Progenitor cell of endocrine pancreas (in vitro differentiated cells): ENCODE measurements at regions not wholly inside any gene's neighbourhood (a gene's known extent, or its start where the extent isn't known, plus 50 kb on each side); places are given as distances from the start of the nearest gene placed in this dataset.

ENCODE experiments used
- DNase-seq: peaks from one replicate; pipeline ENCODE4 v3.0.0; 2021; ENCODE audit warnings: low spot score; ENCODE audit not compliant: unreplicated experiment
- H3K27ac Mint-ChIP-seq: 2 replicates; pipeline ENCODE4 v1.8.0; 2021; ENCODE audit warnings: mild to moderate bottlenecking, moderate library complexity, mixed read lengths
- H3K27me3 Mint-ChIP-seq: 2 replicates; pipeline ENCODE4 v1.8.0; 2021; ENCODE audit warnings: mixed read lengths
- H3K36me3 Mint-ChIP-seq: 2 replicates; pipeline ENCODE4 v1.8.0; 2022; ENCODE audit warnings: mixed read lengths; ENCODE audit not compliant: insufficient read depth
- H3K4me1 Mint-ChIP-seq: 2 replicates; pipeline ENCODE4 v1.8.0; 2021; ENCODE audit warnings: low read depth, mixed read lengths
- H3K4me3 Mint-ChIP-seq: 2 replicates; pipeline ENCODE4 v1.8.0; 2021; ENCODE audit warnings: low read depth, mild to moderate bottlenecking, moderate library complexity, mixed read lengths
- H3K9me3 Mint-ChIP-seq: 2 replicates; pipeline ENCODE4 v1.8.0; 2021; ENCODE audit warnings: low read depth, mixed read lengths
- TF ChIP-seq, protein P1 (sequence below): fragments of 200-600 bp; sonication (generic); IDR thresholded peaks from one replicate; pipeline ENCODE4 v1.5.0; 2021; ENCODE audit warnings: antibody characterized with exemption, mild to moderate bottlenecking; ENCODE audit not compliant: unreplicated experiment

DNA sequence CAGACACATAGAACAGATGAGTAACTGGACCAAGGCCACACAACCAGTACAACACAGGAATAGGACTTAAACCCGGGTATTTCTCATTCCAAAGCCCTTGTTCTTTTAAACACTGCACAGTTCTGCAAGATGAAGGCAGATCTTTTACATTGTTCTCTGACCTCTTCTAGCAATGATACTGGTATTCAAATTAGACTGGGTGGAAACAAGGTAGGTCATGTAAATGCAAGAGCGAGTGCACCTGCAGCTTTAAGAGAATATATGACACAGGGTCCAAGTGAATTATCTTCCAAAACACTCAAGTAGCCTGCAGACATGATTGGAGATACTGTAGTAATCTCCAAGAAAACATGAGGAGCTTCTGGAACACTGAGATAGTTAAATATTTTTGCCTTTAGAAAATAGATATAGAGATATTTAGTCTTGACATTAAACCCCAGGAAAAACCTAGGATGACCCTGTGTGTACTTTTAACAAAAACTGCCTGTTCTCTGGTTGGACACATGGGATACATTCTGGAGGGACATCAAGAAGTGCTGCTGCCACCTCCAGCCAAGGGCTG is 130.6 kb upstream of the EPB41L4A start:
- Mint-ChIP-seq H3K27me3 (peaks cover 4% of the 10 kb centered on the region), H3K4me3 (no peak overlapping the region), H3K36me3 (no peaks in the 10 kb centered on the region), H3K9me3 (no peaks in the 10 kb centered on the region), H3K4me1 (peaks cover 9% of the 10 kb centered on the region), H3K27ac (no peak overlapping the region)
- TF ChIP-seq, protein P1, sequence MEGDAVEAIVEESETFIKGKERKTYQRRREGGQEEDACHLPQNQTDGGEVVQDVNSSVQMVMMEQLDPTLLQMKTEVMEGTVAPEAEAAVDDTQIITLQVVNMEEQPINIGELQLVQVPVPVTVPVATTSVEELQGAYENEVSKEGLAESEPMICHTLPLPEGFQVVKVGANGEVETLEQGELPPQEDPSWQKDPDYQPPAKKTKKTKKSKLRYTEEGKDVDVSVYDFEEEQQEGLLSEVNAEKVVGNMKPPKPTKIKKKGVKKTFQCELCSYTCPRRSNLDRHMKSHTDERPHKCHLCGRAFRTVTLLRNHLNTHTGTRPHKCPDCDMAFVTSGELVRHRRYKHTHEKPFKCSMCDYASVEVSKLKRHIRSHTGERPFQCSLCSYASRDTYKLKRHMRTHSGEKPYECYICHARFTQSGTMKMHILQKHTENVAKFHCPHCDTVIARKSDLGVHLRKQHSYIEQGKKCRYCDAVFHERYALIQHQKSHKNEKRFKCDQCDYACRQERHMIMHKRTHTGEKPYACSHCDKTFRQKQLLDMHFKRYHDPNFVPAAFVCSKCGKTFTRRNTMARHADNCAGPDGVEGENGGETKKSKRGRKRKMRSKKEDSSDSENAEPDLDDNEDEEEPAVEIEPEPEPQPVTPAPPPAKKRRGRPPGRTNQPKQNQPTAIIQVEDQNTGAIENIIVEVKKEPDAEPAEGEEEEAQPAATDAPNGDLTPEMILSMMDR, result no peak
- DNase-seq, result no peak

DNA sequence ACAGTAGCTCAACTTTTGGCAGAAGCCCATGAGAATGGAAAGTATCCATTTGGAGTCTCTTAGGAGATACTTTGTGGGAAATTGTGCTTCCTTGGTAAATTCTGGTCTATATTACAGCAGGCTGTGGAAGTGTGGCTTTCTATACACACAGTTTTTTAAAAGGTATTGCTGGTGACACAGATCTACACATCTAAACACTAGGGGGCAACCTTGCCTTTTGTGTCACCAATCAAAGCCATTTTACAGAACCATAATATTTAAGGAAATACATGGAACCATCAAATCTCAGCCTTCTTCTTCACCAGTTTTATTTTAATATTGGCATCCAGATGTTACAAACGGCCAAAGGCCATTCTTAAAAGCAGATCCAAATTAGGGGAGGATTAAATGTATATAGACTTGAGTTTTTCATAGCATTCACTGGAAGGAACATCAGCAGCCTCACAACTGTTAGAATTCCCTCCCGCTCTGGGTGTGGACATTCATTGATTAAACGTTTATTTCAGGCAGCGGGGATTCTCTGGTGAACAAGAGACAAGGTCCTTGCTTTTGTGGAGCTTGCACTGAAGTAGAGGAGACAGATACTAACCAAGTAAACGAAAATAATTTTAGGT is 132.4 kb upstream of the EPB41L4A start:
- Mint-ChIP-seq H3K9me3 (no peaks in the 10 kb centered on the region), H3K4me3 (no peak overlapping the region), H3K27ac (no peak overlapping the region), H3K4me1 (peaks cover 9% of the 10 kb centered on the region), H3K27me3 (peaks cover 4% of the 10 kb centered on the region), H3K36me3 (no peaks in the 10 kb centered on the region)
- TF ChIP-seq, protein P1, result peak; percentile 84
- peak; percentile 19 for DNase-seq

DNA sequence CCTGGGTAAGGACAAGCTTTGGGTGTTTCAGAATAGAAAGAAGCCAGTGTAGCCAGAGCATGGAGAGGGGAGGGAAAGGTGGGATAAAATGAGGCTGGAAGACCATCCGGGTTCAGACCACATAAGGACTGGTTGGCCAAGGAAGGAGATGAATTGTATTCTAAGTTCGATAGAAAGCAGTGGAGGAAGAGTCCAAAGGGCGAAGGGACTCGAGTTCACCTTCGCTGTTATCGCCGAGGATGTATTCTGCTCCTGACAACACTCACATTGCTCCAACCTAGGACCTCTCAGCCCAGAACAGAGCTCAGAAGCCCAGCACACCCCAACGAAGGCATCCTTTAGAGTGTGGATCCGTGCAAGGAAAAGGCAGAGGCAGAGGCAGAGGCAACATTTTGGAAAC is 133.1 kb upstream of the EPB41L4A start:
- no peaks in the 10 kb centered on the region for H3K36me3 Mint-ChIP-seq
- H3K4me1 Mint-ChIP-seq, result peaks cover 9% of the 10 kb centered on the region
- H3K4me3 Mint-ChIP-seq, result no peak overlapping the region
- TF ChIP-seq, protein P1, result no peak
- no peaks in the 10 kb centered on the region for H3K9me3 Mint-ChIP-seq
- H3K27me3 Mint-ChIP-seq, result peaks cover 4% of the 10 kb centered on the region
- DNase-seq, result no peak
- no peak overlapping the region for H3K27ac Mint-ChIP-seq

DNA sequence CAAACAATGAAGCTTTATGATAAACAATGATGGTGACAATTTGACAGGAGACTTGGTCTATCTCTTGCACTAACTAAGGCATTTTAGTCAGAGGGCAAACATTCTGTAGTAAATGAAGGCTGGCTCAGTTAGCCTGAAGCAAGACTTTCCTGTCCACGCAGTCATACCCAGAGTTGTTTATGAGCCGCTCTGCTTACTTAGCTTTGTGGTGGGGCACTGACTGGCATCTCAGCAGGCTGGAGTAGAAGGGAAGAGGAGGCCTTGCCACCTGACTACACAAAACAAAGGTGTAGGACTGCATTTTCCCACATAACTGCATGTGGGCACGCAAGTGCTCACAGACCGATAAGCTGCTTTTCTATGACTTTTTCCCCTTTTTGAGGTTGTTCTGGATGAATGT is 133.7 kb upstream of the EPB41L4A start:
- Mint-ChIP-seq H3K27ac (no peak overlapping the region), H3K9me3 (no peaks in the 10 kb centered on the region), H3K4me3 (no peak overlapping the region), H3K27me3 (peaks cover 4% of the 10 kb centered on the region), H3K36me3 (no peaks in the 10 kb centered on the region), H3K4me1 (peaks cover 9% of the 10 kb centered on the region)
- no peak for DNase-seq
- TF ChIP-seq, protein P1, result no peak

DNA sequence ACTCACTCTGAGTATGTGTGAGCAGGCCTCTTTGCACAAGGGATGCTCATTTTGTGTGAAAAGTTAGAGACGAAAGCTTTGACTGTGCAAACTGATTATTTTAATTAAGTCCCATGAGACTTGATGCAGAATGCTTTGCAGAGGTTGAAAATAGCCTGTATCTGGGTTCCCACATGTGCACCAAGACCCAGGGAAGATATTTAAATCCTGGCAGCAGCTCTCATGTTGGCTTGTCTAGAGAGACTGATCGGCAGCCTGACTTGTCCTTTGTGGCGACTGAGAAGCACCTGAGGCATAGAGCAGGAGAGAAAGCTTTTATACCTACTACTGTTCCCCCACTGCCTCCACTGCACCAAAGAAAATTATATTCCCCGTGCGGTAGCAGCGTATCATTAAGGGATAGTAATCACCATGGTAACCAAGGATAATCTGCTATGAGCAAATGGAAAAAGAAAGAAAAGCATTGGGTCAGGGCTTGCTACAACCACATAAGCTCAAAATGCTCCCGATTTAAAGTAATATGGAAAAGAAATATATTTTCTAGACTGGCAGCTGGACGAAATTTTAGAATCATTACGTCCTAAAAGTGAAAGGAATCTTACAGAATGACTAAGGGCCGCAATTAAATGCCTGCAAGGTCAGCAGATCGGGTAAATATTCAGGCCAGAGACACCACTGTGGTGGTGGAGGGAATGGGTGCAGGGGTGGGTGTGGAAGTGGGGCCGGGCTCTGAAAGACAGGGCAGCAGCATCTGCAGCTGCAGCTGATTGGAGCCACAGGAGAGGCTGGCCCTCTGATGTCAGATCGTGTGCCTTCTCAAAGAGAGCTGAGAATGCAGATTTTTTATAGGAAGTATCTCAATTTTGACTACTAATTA is 135.3 kb upstream of the EPB41L4A start:
- peaks cover 4% of the 10 kb centered on the region for H3K4me1 Mint-ChIP-seq
- TF ChIP-seq, protein P1, result no peak
- DNase-seq, result no peak

More for the DNA sequence above, 135.3 kb upstream of the EPB41L4A start:
- Mint-ChIP-seq H3K36me3 (no peaks in the 10 kb centered on the region), H3K9me3 (no peaks in the 10 kb centered on the region), H3K27ac (no peak overlapping the region), H3K27me3 (peaks cover 3% of the 10 kb centered on the region), H3K4me3 (no peak overlapping the region)
